NCI-H1436 (cell line): ENCODE measurements at regions not wholly inside any gene's neighbourhood (a gene's known extent, or its start where the extent isn't known, plus 50 kb on each side); places are given as distances from the start of the nearest gene placed in this dataset.

ENCODE experiments used
- DNase-seq: peaks from one replicate; lab custom pipeline; 2025; lab: John Stamatoyannopoulos, UW

- DNase-seq: no peak
Measured at GRCh38 chr17:51559778-51560177, 299.4 kb downstream of the UTP18 start.

GRCh38 chr17:51560398-51560797 lies 300.1 kb downstream of the UTP18 start:
- no peak for DNase-seq

GRCh38 chr17:51563961-51564360 lies 303.6 kb downstream of the UTP18 start:
- no peak for DNase-seq

GRCh38 chr17:51572115-51572514 lies 311.8 kb downstream of the UTP18 start:
- no peak for DNase-seq
